Ishikawa (cell line): ENCODE measurements at regions not wholly inside any gene's neighbourhood (a gene's known extent, or its start where the extent isn't known, plus 50 kb on each side); places are given as distances from the start of the nearest gene placed in this dataset.
A peak's percentile ranks its signal among the peaks of the same experiment; 100 is the strongest.

Source experiments
- CEBPB ChIP-seq: IDR thresholded peaks from 2 replicates; pipeline ENCODE4 v1.6.1; 2012
- CREB1 ChIP-seq: IDR thresholded peaks from 2 replicates; pipeline ENCODE4 v1.6.1; 2012; ENCODE audit warnings: low read depth
- EGR1 ChIP-seq: IDR thresholded peaks from 2 replicates; pipeline ENCODE4 v1.6.1; 2012
- EP300 ChIP-seq: IDR thresholded peaks from 2 replicates; pipeline ENCODE4 v1.6.1; 2012; ENCODE audit warnings: borderline replicate concordance
- FOXM1 ChIP-seq: IDR thresholded peaks from 2 replicates; pipeline ENCODE4 v1.6.1; 2012; ENCODE audit warnings: low read depth, borderline replicate concordance
- MAX ChIP-seq: IDR thresholded peaks from 2 replicates; pipeline ENCODE4 v1.6.1; 2012
- NFIC ChIP-seq: IDR thresholded peaks from 2 replicates; pipeline ENCODE4 v1.6.1; 2012
- RAD21 ChIP-seq: IDR thresholded peaks from 2 replicates; pipeline ENCODE4 v1.6.1; 2012; ENCODE audit warnings: low read depth
- REST ChIP-seq: IDR thresholded peaks from 2 replicates; pipeline ENCODE4 v1.6.1; 2012; ENCODE audit warnings: low read depth, mild to moderate bottlenecking
- TAF1 ChIP-seq: IDR thresholded peaks from 2 replicates; pipeline ENCODE4 v1.6.1; 2012; ENCODE audit warnings: low read depth, mild to moderate bottlenecking
- TCF12 ChIP-seq: IDR thresholded peaks from 2 replicates; pipeline ENCODE4 v1.6.1; 2012; ENCODE audit warnings: low read depth
- TEAD4 ChIP-seq: IDR thresholded peaks from 2 replicates; pipeline ENCODE4 v1.6.1; 2012
- USF1 ChIP-seq: IDR thresholded peaks from 2 replicates; pipeline ENCODE4 v1.6.1; 2012
- YY1 ChIP-seq: IDR thresholded peaks from 2 replicates; pipeline ENCODE4 v1.6.1; 2012; ENCODE audit warnings: low read depth
- ZBTB7A ChIP-seq: IDR thresholded peaks from 2 replicates; pipeline ENCODE4 v1.6.1; 2012; ENCODE audit warnings: low read depth

GRCh38 chr7:66474441-66474840, 154.2 kb upstream of the KCTD7 start:
- TF ChIP-seq MAX: no peak
- no peak for TF ChIP-seq RAD21
- no peak for TF ChIP-seq EP300
- TF ChIP-seq USF1: no peak
- no peak for TF ChIP-seq TCF12
- no peak for TF ChIP-seq ZBTB7A
- no peak for TF ChIP-seq REST
- no peak for TF ChIP-seq CEBPB
- TF ChIP-seq TEAD4: no peak
- no peak for TF ChIP-seq CREB1
- no peak for TF ChIP-seq EGR1
- no peak for TF ChIP-seq YY1
- no peak for TF ChIP-seq TAF1
- TF ChIP-seq NFIC: no peak
- no peak for TF ChIP-seq FOXM1

- TF ChIP-seq TEAD4 (0 out of 2 replicates have a peak, but pooled peaks have one; percentile 14), REST (no peak), FOXM1 (no peak), YY1 (peak; percentile 84), MAX (peak; percentile 81), EGR1 (no peak), USF1 (peak; percentile 61), NFIC (no peak), CEBPB (no peak), RAD21 (no peak; the same call in 1 of the 2 replicates), TAF1 (peak; percentile 89), ZBTB7A (peak; percentile 88; the same call in 1 of the 2 replicates), CREB1 (peak; percentile 98), EP300 (0 out of 2 replicates have a peak, but pooled peaks have one; percentile 24), TCF12 (no peak; the same call in 1 of the 2 replicates)
Observed at GRCh38 chr7:66493235-66494205, 135.2 kb upstream of the KCTD7 start.

- TF ChIP-seq TCF12 (no peak), USF1 (no peak)
Observed at GRCh38 chr7:66497346-66497745, 131.3 kb upstream of the KCTD7 start.

- TF ChIP-seq REST (no peak), MAX (no peak), FOXM1 (no peak), CREB1 (no peak), YY1 (0 out of 2 replicates have a peak, but pooled peaks have one; percentile 31), USF1 (peak; percentile 67), NFIC (no peak), CEBPB (no peak), ZBTB7A (no peak)
Observed at GRCh38 chr7:66500087-66500486, 128.6 kb upstream of the KCTD7 start.
